Heart left ventricle (tissue), 13 donors: ENCODE measurements at regions not wholly inside any gene's neighbourhood (a gene's known extent, or its start where the extent isn't known, plus 50 kb on each side); places are given as distances from the start of the nearest gene placed in this dataset.

Experiments used
- POLR2A ChIP-seq, 2 donors: fragments of 450-650 bp; IDR thresholded peaks; one replicate each; pipeline ENCODE4 v1.6.1; 2017; ENCODE audit warnings: antibody characterized with exemption in 2 of 2, mild to moderate bottlenecking in 2 of 2, moderate library complexity in 2 of 2
- TF ChIP-seq, protein P1 (sequence below), 12 donors: fragments of 200-600 bp; sonication (generic) in 4 of 12; IDR thresholded peaks; one replicate each; pipeline versions ENCODE4 v1.5.0 to v1.8.0; 2018 to 2022; ENCODE audit warnings: antibody characterized with exemption in 12 of 12, mild to moderate bottlenecking in 5 of 12
- donor health status: ischemic (EF 13 %, LVEDD 7.1; RV severe dilation, severe dysfunction).
- donor health status: DM: no; HTN: yes; CAD: no.
- donor health status: DM: no; HTN: no; CAD: no.
- donor health status: ischemic (EF 25% LVEDD 6.9; RV normal size, moderate dysfunction).
- donor health status: ischemic (EF 25% LVEDD 5.7; RV mildly dilated, moderate dysfunction).
- donor health status: ischemic (EF 35%, LVEDD 5.7; RV mildly dilated, moderate dysfunction).
- donor health status: nonischemic (EF 11% LVEDD 7.7; RV severe dilation, severe dysfunction).
- donor health status: DM: yes; HTN: yes; CAD: no.
- donor health status: PGD.
- donor health status: ischemic (EF 29% LVEDD 5.4; RV normal size, mild dysfunction).
- donor health status: nonischemic (EF 23%, LVEDD 6.1; RV moderate dilation, normal function).

GRCh38 chrX:148382983-148383382 lies 117.4 kb upstream of the AFF2 start:
- TF ChIP-seq, protein P1, sequence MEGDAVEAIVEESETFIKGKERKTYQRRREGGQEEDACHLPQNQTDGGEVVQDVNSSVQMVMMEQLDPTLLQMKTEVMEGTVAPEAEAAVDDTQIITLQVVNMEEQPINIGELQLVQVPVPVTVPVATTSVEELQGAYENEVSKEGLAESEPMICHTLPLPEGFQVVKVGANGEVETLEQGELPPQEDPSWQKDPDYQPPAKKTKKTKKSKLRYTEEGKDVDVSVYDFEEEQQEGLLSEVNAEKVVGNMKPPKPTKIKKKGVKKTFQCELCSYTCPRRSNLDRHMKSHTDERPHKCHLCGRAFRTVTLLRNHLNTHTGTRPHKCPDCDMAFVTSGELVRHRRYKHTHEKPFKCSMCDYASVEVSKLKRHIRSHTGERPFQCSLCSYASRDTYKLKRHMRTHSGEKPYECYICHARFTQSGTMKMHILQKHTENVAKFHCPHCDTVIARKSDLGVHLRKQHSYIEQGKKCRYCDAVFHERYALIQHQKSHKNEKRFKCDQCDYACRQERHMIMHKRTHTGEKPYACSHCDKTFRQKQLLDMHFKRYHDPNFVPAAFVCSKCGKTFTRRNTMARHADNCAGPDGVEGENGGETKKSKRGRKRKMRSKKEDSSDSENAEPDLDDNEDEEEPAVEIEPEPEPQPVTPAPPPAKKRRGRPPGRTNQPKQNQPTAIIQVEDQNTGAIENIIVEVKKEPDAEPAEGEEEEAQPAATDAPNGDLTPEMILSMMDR (IDR thresholded peaks at IDR 0.05) = no peak
- no peak for TF ChIP-seq POLR2A (IDR thresholded peaks at IDR 0.05)
